HCT116 (cell line): ENCODE measurements at regions not wholly inside any gene's neighbourhood (a gene's known extent, or its start where the extent isn't known, plus 50 kb on each side); places are given as distances from the start of the nearest gene placed in this dataset.

Experiments
- ATAC-seq: fragments of 200-7000 bp; cut with Tn5 transposase; 2 replicates; pipeline ENCODE4 v1.9.1; 2020; ENCODE audit warnings: mild to moderate bottlenecking, moderate library complexity
- BruUV-seq: library from RNA; stranded (reverse); fragments of 400-500 nt; replicated peaks from 2 replicates; lab custom pipeline; 2021; lab: Mats Ljungman, UMichigan
- CTCF ChIA-PET: fragments of 300-600 bp; sonication (Branson Sonifier 250); formaldehyde crosslinking; loops from one replicate; lab custom pipeline; 2021; ENCODE audit warnings: antibody characterized with exemption; lab: Charles Lee
- POLR2A ChIA-PET: fragments of 300-600, 350-600 bp; sonication (Branson Sonifier 250); formaldehyde crosslinking; loops from one replicate; lab custom pipeline; 2021; ENCODE audit warnings: antibody characterized with exemption; lab: Charles Lee
- RAD21 ChIA-PET, 2 experiments: fragments of 300-600 bp; sonication (Branson Sonifier 250); formaldehyde crosslinking; loops; one replicate each; lab custom pipeline; 2023; ENCODE audit warnings: low total read pairs in 2 of 2; ENCODE audit not compliant: uncharacterized antibody in 2 of 2, unreplicated experiment in 2 of 2, low non-redundant PET in 1 of 2; lab: Charles Lee
- DNase-seq: peaks from one replicate; pipeline ENCODE4 v3.0.0-alpha.2; 2010; ENCODE audit warnings: low read depth, low spot score
- H2AFZ ChIP-seq: fragments of 200-600 bp; shearing (Covaris generic), sonication (generic); 2 replicates; pipeline ENCODE4 v1.6.1; 2017; ENCODE audit warnings: low read depth, mixed run types, mixed read lengths, antibody characterized with exemption, low read length; ENCODE audit not compliant: poor library complexity, severe bottlenecking
- H3K27ac ChIP-seq: 2 replicates; pipeline ENCODE4 v1.5.1; 2012; ENCODE audit warnings: low read depth, low read length
- H3K27me3 ChIP-seq: fragments of 200-600 bp; sonication (generic); 2 replicates; pipeline ENCODE4 v1.6.1; 2016; ENCODE audit warnings: mixed run types, low read length, mixed read lengths; ENCODE audit not compliant: insufficient read depth
- H3K36me3 ChIP-seq, 2 experiments: fragments of 200-500 bp in 1 of 2; fragments of 200-600 bp in 1 of 2; sonication (Bioruptor generic) in 1 of 2; sonication (generic) in 1 of 2; 2 replicates each; pipeline versions ENCODE4 v1.5.1 to v1.6.1; 2014 to 2016; ENCODE audit warnings: low read length in 2 of 2, inconsistent platforms in 1 of 2, mixed read lengths in 1 of 2, mixed run types in 1 of 2; ENCODE audit not compliant: insufficient read depth in 2 of 2, control insufficient read depth in 1 of 2
- H3K4me1 ChIP-seq, 2 experiments: fragments of 200-600 bp in 1 of 2; sonication (generic) in 1 of 2; 2 replicates each; pipeline versions ENCODE4 v1.5.1 to v1.6.1; 2012 to 2017; ENCODE audit warnings: low read length in 2 of 2, inconsistent platforms in 1 of 2, mild to moderate bottlenecking in 1 of 2, mixed read lengths in 1 of 2, mixed run types in 1 of 2, moderate library complexity in 1 of 2; ENCODE audit not compliant: insufficient read depth in 2 of 2, control insufficient read depth in 1 of 2
- H3K4me2 ChIP-seq: fragments of 200-600 bp; sonication (generic); 2 replicates; pipeline ENCODE4 v1.6.1; 2017; ENCODE audit warnings: mixed run types, low read length, mixed read lengths
- H3K4me3 ChIP-seq, 2 experiments: fragments of 200-600 bp in 1 of 2; sonication (generic) in 1 of 2; replicated peaks in 1 of 2; 2 replicates each; pipeline ENCODE4 v1.5.1; 2011 to 2016; ENCODE audit warnings: low read length in 2 of 2, control low read depth in 1 of 2, low read depth in 1 of 2, mild to moderate bottlenecking in 1 of 2, mixed read lengths in 1 of 2, mixed run types in 1 of 2
- H3K79me2 ChIP-seq: fragments of 200-600 bp; sonication (generic); 2 replicates; pipeline ENCODE4 v1.6.1; 2017; ENCODE audit warnings: mild to moderate bottlenecking, mixed run types, low read length, moderate library complexity, mixed read lengths; ENCODE audit not compliant: insufficient read depth
- H3K9ac ChIP-seq: fragments of 200-600 bp; sonication (generic); 2 replicates; pipeline ENCODE4 v1.6.1; 2016; ENCODE audit warnings: low read length, mixed read lengths
- H3K9me2 ChIP-seq: fragments of 200-600 bp; sonication (generic), shearing (Covaris generic); 2 replicates; pipeline ENCODE4 v1.6.1; 2017; ENCODE audit warnings: mixed run types, mild to moderate bottlenecking, moderate library complexity; ENCODE audit not compliant: insufficient read depth
- H3K9me3 ChIP-seq, 2 experiments: fragments of 200-500 bp in 1 of 2; fragments of 200-600 bp in 1 of 2; sonication (Bioruptor generic) in 1 of 2; sonication (generic) in 1 of 2; 2 replicates each; pipeline ENCODE4 v1.6.1; 2014 to 2017; ENCODE audit warnings: low read length in 2 of 2, mixed read lengths in 2 of 2, inconsistent platforms in 1 of 2, low read depth in 1 of 2, mild to moderate bottlenecking in 1 of 2, mixed run types in 1 of 2, moderate library complexity in 1 of 2; ENCODE audit not compliant: control insufficient read depth in 1 of 2, insufficient read depth in 1 of 2
- H4K20me1 ChIP-seq: fragments of 200-600 bp; sonication (generic), shearing (Covaris generic); 2 replicates; pipeline ENCODE4 v1.6.1; 2017; ENCODE audit warnings: mixed run types, mild to moderate bottlenecking, moderate library complexity; ENCODE audit not compliant: insufficient read depth
- CBX3 ChIP-seq: IDR thresholded peaks from 2 replicates; pipeline ENCODE4 v1.6.1; 2012; ENCODE audit warnings: low read depth
- CEBPB ChIP-seq: IDR thresholded peaks from 2 replicates; pipeline ENCODE4 v1.6.1; 2012; ENCODE audit warnings: low read depth
- EGR1 ChIP-seq: IDR thresholded peaks from 2 replicates; pipeline ENCODE4 v1.6.1; 2012; ENCODE audit warnings: low read depth
- ELF1 ChIP-seq: IDR thresholded peaks from 2 replicates; pipeline ENCODE4 v1.6.1; 2012; ENCODE audit warnings: low read depth, borderline replicate concordance
- FOSL1 ChIP-seq: IDR thresholded peaks from 2 replicates; pipeline ENCODE4 v1.6.1; 2012; ENCODE audit warnings: low read depth
- SIN3A ChIP-seq: IDR thresholded peaks from 2 replicates; pipeline ENCODE4 v1.6.1; 2012; ENCODE audit warnings: low read depth
- SP1 ChIP-seq: IDR thresholded peaks from 2 replicates; pipeline ENCODE4 v1.6.1; 2012; ENCODE audit warnings: low read depth
- SRF ChIP-seq: IDR thresholded peaks from 2 replicates; pipeline ENCODE4 v1.6.1; 2012; ENCODE audit warnings: low read depth
- ZBTB33 ChIP-seq: IDR thresholded peaks from 2 replicates; pipeline ENCODE4 v1.6.1; 2011; ENCODE audit warnings: mild to moderate bottlenecking, low read length, moderate library complexity; ENCODE audit not compliant: insufficient replicate concordance; ENCODE audit errors: extremely low read depth
- ZFX ChIP-seq: fragments of 450-650 bp; IDR thresholded peaks from 2 replicates; pipeline ENCODE4 v1.6.1; 2017
- ZNF274 ChIP-seq: fragments of 200-500 bp; sonication (Bioruptor generic); IDR thresholded peaks from 2 replicates; pipeline ENCODE4 v1.6.1; 2014; ENCODE audit warnings: mild to moderate bottlenecking, low read depth, low read length, inconsistent platforms
- intact Hi-C: fragments of 100-400 bp; cut with micrococcal nuclease; formaldehyde crosslinking; loops from 2 replicates; pipeline ENCODE4 v1.10.0; 2022
- TF ChIP-seq, protein P1 (sequence below), 3 experiments: fragments of 200-600 bp in 1 of 3; sonication (generic) in 1 of 3; IDR thresholded peaks in 2 of 3; conservative IDR thresholded peaks in 1 of 3; 2 replicates each; pipeline ENCODE4 v1.5.1; 2012 to 2017; ENCODE audit warnings: low read depth in 2 of 3, low read length in 2 of 3, antibody characterized with exemption in 1 of 3, borderline replicate concordance in 1 of 3, control low read depth in 1 of 3, mild to moderate bottlenecking in 1 of 3, mixed read lengths in 1 of 3, mixed run types in 1 of 3, moderate library complexity in 1 of 3; ENCODE audit not compliant: insufficient read depth in 1 of 3
- TF ChIP-seq, protein P2 (sequence below): IDR thresholded peaks from 2 replicates; pipeline ENCODE4 v1.6.1; 2012; ENCODE audit warnings: low read depth

GRCh38 chr14:83744891-83745290, 1785.1 kb upstream of the FLRT2 start:
- BruUV-seq, result no TSS peak
- Histone ChIP-seq H3K9me3 (peaks cover 3 to 23% of the 10 kb centered on the region in 2 experiments; a peak in 2 of 4 replicates), H3K4me2 (no peak overlapping the region)

More at GRCh38 chr14:83744891-83745290, 1785.1 kb upstream of the FLRT2 start:
- ChIA-PET POLR2A (no interaction called here), CTCF (no interaction called here), RAD21 (no interaction called here)
- intact Hi-C loops, result no loop called here
- no peak overlapping the region for H3K27ac ChIP-seq
- no peaks in the 10 kb centered on the region for H3K36me3 ChIP-seq
- no peaks in the 10 kb centered on the region for H3K27me3 ChIP-seq
- TF ChIP-seq, protein P1, sequence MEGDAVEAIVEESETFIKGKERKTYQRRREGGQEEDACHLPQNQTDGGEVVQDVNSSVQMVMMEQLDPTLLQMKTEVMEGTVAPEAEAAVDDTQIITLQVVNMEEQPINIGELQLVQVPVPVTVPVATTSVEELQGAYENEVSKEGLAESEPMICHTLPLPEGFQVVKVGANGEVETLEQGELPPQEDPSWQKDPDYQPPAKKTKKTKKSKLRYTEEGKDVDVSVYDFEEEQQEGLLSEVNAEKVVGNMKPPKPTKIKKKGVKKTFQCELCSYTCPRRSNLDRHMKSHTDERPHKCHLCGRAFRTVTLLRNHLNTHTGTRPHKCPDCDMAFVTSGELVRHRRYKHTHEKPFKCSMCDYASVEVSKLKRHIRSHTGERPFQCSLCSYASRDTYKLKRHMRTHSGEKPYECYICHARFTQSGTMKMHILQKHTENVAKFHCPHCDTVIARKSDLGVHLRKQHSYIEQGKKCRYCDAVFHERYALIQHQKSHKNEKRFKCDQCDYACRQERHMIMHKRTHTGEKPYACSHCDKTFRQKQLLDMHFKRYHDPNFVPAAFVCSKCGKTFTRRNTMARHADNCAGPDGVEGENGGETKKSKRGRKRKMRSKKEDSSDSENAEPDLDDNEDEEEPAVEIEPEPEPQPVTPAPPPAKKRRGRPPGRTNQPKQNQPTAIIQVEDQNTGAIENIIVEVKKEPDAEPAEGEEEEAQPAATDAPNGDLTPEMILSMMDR (IDR thresholded peaks at IDR 0.05 in 2 of 3, conservative IDR thresholded peaks at IDR 0.05 in 1 of 3; ENCODE audit: borderline replicate concordance in 1 of 3, insufficient read depth in 1 of 3, low read depth in 2 of 3, low read length in 2 of 3), result no peak
- TF ChIP-seq ZBTB33, result no peak
- TF ChIP-seq ZNF274, result no peak
- TF ChIP-seq FOSL1, result no peak
- no peak for TF ChIP-seq SRF
- TF ChIP-seq ZFX, result no peak
- TF ChIP-seq SP1, result no peak
- TF ChIP-seq ELF1, result no peak
- TF ChIP-seq, protein P2, sequence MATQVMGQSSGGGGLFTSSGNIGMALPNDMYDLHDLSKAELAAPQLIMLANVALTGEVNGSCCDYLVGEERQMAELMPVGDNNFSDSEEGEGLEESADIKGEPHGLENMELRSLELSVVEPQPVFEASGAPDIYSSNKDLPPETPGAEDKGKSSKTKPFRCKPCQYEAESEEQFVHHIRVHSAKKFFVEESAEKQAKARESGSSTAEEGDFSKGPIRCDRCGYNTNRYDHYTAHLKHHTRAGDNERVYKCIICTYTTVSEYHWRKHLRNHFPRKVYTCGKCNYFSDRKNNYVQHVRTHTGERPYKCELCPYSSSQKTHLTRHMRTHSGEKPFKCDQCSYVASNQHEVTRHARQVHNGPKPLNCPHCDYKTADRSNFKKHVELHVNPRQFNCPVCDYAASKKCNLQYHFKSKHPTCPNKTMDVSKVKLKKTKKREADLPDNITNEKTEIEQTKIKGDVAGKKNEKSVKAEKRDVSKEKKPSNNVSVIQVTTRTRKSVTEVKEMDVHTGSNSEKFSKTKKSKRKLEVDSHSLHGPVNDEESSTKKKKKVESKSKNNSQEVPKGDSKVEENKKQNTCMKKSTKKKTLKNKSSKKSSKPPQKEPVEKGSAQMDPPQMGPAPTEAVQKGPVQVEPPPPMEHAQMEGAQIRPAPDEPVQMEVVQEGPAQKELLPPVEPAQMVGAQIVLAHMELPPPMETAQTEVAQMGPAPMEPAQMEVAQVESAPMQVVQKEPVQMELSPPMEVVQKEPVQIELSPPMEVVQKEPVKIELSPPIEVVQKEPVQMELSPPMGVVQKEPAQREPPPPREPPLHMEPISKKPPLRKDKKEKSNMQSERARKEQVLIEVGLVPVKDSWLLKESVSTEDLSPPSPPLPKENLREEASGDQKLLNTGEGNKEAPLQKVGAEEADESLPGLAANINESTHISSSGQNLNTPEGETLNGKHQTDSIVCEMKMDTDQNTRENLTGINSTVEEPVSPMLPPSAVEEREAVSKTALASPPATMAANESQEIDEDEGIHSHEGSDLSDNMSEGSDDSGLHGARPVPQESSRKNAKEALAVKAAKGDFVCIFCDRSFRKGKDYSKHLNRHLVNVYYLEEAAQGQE, result no peak
- TF ChIP-seq EGR1, result no peak
- TF ChIP-seq CEBPB, result no peak
- no peak for TF ChIP-seq SIN3A
- TF ChIP-seq CBX3, result no peak
- no peak overlapping the region for H2AFZ ChIP-seq
- no peak for DNase-seq
- no peak overlapping the region for H3K9ac ChIP-seq
- no peaks in the 10 kb centered on the region for H3K9me2 ChIP-seq
- H3K4me1 ChIP-seq, result no peaks in the 10 kb centered on the region
- H3K79me2 ChIP-seq, result no peaks in the 10 kb centered on the region
- ATAC-seq, result no peak
- H4K20me1 ChIP-seq, result no peaks in the 10 kb centered on the region
- no peak overlapping the region for H3K4me3 ChIP-seq
